OCI-LY3 (cell line): ENCODE measurements at regions not wholly inside any gene's neighbourhood (a gene's known extent, or its start where the extent isn't known, plus 50 kb on each side); places are given as distances from the start of the nearest gene placed in this dataset.

ENCODE experiments used
- H2AFZ ChIP-seq: fragments of 200-600, 300-600 bp; shearing (Covaris generic); 2 replicates; pipeline ENCODE4 v1.6.0; 2014; ENCODE audit warnings: antibody characterized with exemption, low read depth, low read length
- H3K27ac ChIP-seq: fragments of 200-600, 300-600 bp; sonication (generic); 2 replicates; pipeline ENCODE4 v1.5.1; 2014; ENCODE audit warnings: mild to moderate bottlenecking, low read length, moderate library complexity, mixed read lengths
- H3K27me3 ChIP-seq: fragments of 200-600, 300-600 bp; sonication (generic); 2 replicates; pipeline ENCODE4 v1.6.1; 2014; ENCODE audit warnings: low read depth, low read length, mixed read lengths
- H3K36me3 ChIP-seq: fragments of 200-600, 300-600 bp; sonication (generic); replicated peaks from 2 replicates; pipeline ENCODE3; 2014; ENCODE audit warnings: low read depth, low read length, mixed read lengths
- H3K4me1 ChIP-seq: fragments of 300-600, 200-600 bp; sonication (generic); 2 replicates; pipeline ENCODE4 v1.6.1; 2014; ENCODE audit warnings: low read length, mixed read lengths
- H3K4me2 ChIP-seq: fragments of 200-600, 300-600 bp; sonication (generic); 2 replicates; pipeline ENCODE4 v1.6.1; 2014; ENCODE audit warnings: low read length, mixed read lengths
- H3K4me3 ChIP-seq: fragments of 300-600, 200-600 bp; sonication (generic); 2 replicates; pipeline ENCODE4 v1.5.1; 2014; ENCODE audit warnings: antibody characterized with exemption, mild to moderate bottlenecking, low read length, moderate library complexity
- H3K79me2 ChIP-seq: fragments of 300-600, 200-600 bp; shearing (Covaris generic); 2 replicates; pipeline ENCODE4 v1.6.1; 2014; ENCODE audit warnings: mild to moderate bottlenecking, low read length, mixed read lengths
- H3K9ac ChIP-seq: fragments of 300-600, 200-600 bp; shearing (Covaris generic); 2 replicates; pipeline ENCODE4 v1.6.0; 2014; ENCODE audit warnings: mild to moderate bottlenecking, low read length, moderate library complexity
- H3K9me3 ChIP-seq: fragments of 200-600, 300-600 bp; shearing (Covaris generic); 2 replicates; pipeline ENCODE4 v1.6.1; 2014; ENCODE audit warnings: low read length, mixed read lengths; ENCODE audit not compliant: insufficient read depth
- H4K20me1 ChIP-seq: fragments of 200-600, 300-600 bp; sonication (generic); 2 replicates; pipeline ENCODE4 v1.6.1; 2016; ENCODE audit warnings: low read length, mixed read lengths; ENCODE audit not compliant: insufficient read depth
- CTCF ChIP-seq: fragments of 200-600, 300-600 bp; sonication (generic); IDR thresholded peaks from 2 replicates; pipeline ENCODE4 v1.5.1; 2014; ENCODE audit warnings: antibody characterized with exemption, low read length, low read depth
- EZH2phosphoT487 ChIP-seq: fragments of 200-600 bp; shearing (Covaris generic); IDR thresholded peaks from 2 replicates; pipeline ENCODE4 v1.6.1; 2018; ENCODE audit warnings: antibody characterized with exemption, mixed run types, low read depth

GRCh38 chr1:222955964-222956363, 141.1 kb downstream of the DISP1 start:
- no peaks in the 10 kb centered on the region for H3K36me3 ChIP-seq
- no peaks in the 10 kb centered on the region for H3K79me2 ChIP-seq
- no peak overlapping the region for H3K4me3 ChIP-seq
- H3K4me1 ChIP-seq: no peaks in the 10 kb centered on the region
- no peaks in the 10 kb centered on the region for H3K9me3 ChIP-seq
- H3K4me2 ChIP-seq: no peak overlapping the region
- no peak overlapping the region for H3K9ac ChIP-seq
- no peak overlapping the region for H2AFZ ChIP-seq
- H3K27me3 ChIP-seq: no peaks in the 10 kb centered on the region
- TF ChIP-seq EZH2phosphoT487 (no peak), CTCF (no peak)
- no peaks in the 10 kb centered on the region for H4K20me1 ChIP-seq
- no peak overlapping the region for H3K27ac ChIP-seq

GRCh38 chr1:222956601-222957000, 141.8 kb downstream of the DISP1 start:
- Histone ChIP-seq H3K36me3 (no peaks in the 10 kb centered on the region), H3K9me3 (no peaks in the 10 kb centered on the region), H3K9ac (no peak overlapping the region), H3K27ac (no peak overlapping the region), H3K27me3 (no peaks in the 10 kb centered on the region), H3K4me1 (no peaks in the 10 kb centered on the region), H3K4me2 (no peak overlapping the region), H2AFZ (no peak overlapping the region), H3K4me3 (no peak overlapping the region), H4K20me1 (no peaks in the 10 kb centered on the region), H3K79me2 (no peaks in the 10 kb centered on the region)
- TF ChIP-seq EZH2phosphoT487: no peak
- TF ChIP-seq CTCF: no peak

GRCh38 chr1:222967466-222968240, 152.8 kb downstream of the DISP1 start:
- no peaks in the 10 kb centered on the region for H3K9me3 ChIP-seq
- no peaks in the 10 kb centered on the region for H3K79me2 ChIP-seq
- no peaks in the 10 kb centered on the region for H3K4me1 ChIP-seq
- H3K4me3 ChIP-seq: no peak overlapping the region
- peaks cover 5% of the 10 kb centered on the region; the same call in 1 of the 2 replicates for H3K27me3 ChIP-seq
- no peaks in the 10 kb centered on the region for H4K20me1 ChIP-seq
- TF ChIP-seq CTCF (no peak), EZH2phosphoT487 (no peak)
- H3K4me2 ChIP-seq: no peak overlapping the region
- no peak overlapping the region for H3K9ac ChIP-seq
- no peak overlapping the region for H3K27ac ChIP-seq
- no peaks in the 10 kb centered on the region for H3K36me3 ChIP-seq
- H2AFZ ChIP-seq: no peak overlapping the region

GRCh38 chr1:222970040-222970439, 155.2 kb downstream of the DISP1 start:
- no peaks in the 10 kb centered on the region for H3K79me2 ChIP-seq
- no peak overlapping the region for H3K4me2 ChIP-seq
- no peaks in the 10 kb centered on the region for H4K20me1 ChIP-seq
- 0 out of 2 replicates have a peak, but pooled peaks cover 5% of the 10 kb centered on the region for H3K27me3 ChIP-seq
- no peak overlapping the region for H3K4me3 ChIP-seq
- H3K4me1 ChIP-seq: no peaks in the 10 kb centered on the region
- H3K36me3 ChIP-seq: no peaks in the 10 kb centered on the region
- TF ChIP-seq EZH2phosphoT487: no peak
- TF ChIP-seq CTCF: no peak
- no peaks in the 10 kb centered on the region for H3K9me3 ChIP-seq
- H2AFZ ChIP-seq: no peak overlapping the region
- H3K9ac ChIP-seq: no peak overlapping the region
- H3K27ac ChIP-seq: no peak overlapping the region
